NCI-H510A (cell line): ENCODE measurements at regions not wholly inside any gene's neighbourhood (a gene's known extent, or its start where the extent isn't known, plus 50 kb on each side); places are given as distances from the start of the nearest gene placed in this dataset.

Experiments
- DNase-seq: peaks from one replicate; lab custom pipeline; 2025; lab: John Stamatoyannopoulos, UW

DNA sequence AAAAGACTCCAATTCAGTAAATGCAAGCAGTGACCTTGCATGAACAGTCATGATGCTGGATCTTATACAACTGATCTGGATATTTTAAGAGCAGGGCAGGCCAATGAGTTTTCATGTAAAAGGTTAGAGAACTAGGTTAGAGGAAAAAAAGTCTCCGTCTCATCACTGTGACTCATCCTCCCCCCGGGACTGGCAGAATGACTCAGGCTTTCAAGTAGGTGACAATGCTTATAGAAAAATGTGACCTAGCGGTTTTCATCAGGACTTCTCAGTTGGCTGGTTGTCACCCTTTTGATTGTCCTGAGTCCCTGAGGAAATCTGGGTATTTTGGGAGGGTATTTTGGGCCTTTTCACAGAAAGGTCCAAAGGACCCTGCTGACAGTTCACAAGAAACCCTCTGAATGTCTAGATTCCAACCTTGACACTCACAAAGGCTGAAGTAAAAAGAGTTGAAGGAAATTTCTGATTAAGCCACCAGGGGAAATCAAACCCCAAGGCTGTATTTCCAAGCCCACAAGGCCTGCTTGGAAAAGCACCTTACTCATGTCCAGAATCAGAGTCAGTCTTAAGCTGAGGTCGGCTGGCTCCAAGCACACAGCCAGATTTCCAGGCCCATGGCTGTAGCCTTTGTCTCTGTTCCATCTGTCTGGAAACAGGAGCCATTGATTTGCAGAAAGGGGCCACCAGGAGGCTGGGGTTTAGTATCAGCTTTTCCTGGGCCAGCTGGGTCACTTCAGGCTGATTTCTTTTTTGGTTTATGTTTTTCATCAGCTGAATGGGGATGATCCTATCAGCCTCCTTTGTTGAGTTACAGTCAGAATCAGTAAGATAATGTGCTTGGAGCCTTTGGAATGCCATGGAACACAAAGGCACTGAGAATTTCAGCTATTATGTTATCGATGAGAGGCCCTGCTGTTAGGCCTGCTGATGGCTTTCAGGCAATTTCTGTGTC is 226.4 kb upstream of the HABP2 start:
- DNase-seq = no peak

DNA sequence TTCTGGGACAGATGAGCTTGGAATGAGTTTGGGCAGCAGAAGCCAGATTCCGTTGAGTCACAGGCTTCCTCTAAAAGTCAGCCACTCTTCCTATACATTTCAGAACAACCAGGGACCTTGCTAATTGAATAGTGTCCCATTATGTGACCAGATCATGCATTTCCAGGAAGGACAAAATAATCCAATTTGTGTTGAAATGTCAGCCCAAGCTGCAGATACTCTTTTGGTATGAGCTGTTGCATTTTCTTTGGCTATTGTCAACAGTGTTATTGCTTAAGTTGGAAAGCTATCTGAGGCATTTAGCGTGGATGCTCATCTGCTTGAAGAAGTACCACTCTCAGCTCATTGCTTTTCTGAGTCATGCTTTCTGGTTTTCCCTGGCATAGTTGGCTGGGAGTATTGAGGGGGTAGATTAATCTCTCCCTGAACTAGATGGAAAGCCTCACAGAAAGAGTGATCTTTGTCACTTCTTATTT is 223.7 kb upstream of the HABP2 start:
- DNase-seq = no peak

GRCh38 chr10:113331961-113332360 is 220.9 kb upstream of the HABP2 start:
- DNase-seq = no peak

GRCh38 chr10:113333313-113333712 is 219.5 kb upstream of the HABP2 start:
- no peak for DNase-seq

DNA sequence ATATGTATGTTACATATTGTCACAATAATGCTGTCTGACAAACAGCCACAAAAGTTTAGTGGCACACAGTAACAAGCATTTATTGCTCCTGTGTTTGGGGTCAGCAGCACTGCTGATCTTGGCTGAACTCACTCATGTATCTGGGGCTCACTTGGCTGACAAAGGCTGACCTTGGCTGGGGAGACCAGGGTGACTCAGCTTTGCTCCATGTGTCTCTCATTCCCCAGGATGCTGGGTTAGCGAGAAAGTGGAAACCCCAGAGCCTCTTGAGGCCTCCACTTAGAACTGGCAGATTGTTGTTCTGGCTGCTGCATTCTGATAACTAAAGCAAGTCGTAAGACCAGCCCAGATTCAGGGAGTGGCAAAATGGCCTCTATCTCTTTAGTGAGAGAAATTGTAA is 217.3 kb upstream of the HABP2 start:
- DNase-seq = no peak

- DNase-seq = no peak
Observed at GRCh38 chr10:113336549-113337130, 216.2 kb upstream of the HABP2 start.

- no peak for DNase-seq
Observed at GRCh38 chr10:113337142-113337541, 215.7 kb upstream of the HABP2 start.

- no peak for DNase-seq
Observed at GRCh38 chr10:113339121-113339520, 213.7 kb upstream of the HABP2 start.

DNA sequence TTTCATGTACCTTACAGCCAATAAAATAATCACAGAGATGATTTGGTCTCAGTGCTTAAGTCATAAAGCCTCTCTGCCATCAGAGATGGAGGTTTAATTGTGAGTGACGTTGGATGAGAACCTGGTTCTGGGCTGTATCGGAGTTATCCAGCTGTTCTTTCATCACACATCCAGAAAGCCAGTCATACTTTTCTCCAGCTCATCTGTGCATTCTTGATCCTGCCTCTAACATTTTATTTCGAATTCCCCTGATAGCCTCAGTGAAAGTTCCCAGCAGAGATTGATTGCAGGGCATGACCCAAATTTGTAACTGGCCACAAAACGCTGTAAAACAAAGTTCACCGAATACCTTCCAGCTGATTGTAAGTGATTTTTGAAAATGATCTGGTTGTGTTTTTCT is 212.6 kb upstream of the HABP2 start:
- no peak for DNase-seq

DNA sequence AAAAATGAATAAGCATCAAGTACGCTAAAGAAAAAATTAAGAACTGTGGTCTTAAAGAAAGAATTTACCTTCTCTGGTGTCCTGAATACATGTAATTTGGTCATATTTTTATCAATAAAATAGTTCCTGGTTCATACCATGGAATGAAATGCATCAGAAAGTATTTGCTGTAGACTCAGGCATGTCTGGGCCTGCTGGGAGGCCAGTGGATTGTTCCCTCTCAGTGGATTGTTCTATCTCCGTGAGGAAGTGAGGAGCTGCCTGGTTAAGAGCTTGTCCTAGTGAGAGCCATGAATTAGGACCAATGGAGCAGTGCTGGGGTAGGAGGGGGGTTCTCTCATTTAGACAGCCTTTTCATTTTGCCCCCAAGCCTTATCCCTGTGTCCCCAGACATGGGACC is 211.7 kb upstream of the HABP2 start:
- no peak for DNase-seq

DNA sequence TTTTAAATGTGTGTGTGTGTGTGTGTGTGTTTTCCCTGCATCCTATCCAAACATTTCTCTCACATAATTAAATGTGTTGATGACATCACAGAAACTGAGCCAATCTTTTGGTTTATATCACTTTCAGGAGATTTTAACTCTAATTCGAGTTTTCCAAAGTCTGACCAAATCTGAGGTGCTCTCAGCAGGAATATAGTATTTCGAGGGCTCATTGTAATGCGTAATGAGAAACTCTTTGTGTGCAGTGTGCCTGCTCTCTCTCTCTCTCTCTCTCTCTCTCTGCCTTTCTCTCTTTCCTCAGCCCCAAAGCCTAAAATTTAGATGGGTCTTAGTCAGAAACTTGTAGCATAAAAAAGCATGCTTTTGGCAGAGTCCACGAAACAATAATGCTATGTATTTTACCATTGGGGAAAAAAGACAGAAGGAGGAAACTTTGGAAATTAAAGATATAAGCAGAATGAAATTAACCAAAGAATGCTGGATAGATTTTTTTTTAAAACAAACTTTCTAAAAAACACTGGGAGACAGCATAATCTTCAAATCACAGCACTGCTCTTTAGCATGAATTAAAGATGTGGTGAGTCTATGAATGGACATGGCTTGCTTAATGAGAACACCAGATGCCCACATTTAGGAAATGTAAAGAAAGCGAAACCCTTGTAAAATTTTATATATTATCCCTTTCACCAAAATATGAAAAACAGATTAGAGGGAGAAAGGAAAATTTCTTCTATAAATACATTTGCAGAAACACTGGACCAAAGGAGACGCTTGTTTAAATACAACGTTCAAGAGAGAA is 206.8 kb upstream of the HABP2 start:
- no peak for DNase-seq

DNA sequence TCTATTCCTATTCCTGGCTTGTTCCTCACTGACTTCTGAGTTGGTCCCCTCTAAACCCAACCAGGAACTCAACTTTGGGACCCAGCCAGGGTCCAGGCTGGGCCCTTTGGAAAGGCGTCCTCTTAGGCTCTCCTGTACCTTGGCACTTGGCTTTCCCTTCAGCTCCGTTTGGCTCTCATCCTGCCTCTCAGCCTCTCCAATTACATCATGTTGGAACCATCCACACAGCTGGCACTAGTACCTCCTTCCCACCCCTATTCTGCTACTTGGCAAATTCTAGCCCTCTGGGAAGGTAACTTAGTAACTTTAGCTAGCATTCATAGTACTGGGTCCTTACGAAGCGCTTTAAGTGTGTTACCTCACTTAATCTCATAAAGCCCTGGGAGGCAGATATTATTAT is 205.3 kb upstream of the HABP2 start:
- DNase-seq = no peak

DNA sequence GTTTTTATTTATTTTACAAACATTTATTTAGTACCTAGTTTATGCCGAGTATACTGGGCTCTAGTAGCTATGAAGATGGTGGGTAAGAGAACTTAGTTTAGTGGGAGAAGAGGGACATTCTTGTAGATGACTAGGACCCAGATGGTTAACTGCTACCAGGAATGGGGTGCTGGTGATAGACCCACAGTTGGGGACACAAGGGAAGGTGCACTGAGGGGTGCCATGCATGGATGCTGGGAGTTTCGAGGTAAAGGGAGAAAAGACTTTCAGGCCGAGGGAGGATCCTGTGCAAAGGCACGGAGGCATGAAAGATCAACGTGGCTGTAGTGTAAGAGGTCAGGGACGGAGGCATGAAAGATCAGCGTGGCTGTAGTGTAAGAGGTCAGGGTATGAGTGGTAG is 204.2 kb upstream of the HABP2 start:
- DNase-seq = no peak

DNA sequence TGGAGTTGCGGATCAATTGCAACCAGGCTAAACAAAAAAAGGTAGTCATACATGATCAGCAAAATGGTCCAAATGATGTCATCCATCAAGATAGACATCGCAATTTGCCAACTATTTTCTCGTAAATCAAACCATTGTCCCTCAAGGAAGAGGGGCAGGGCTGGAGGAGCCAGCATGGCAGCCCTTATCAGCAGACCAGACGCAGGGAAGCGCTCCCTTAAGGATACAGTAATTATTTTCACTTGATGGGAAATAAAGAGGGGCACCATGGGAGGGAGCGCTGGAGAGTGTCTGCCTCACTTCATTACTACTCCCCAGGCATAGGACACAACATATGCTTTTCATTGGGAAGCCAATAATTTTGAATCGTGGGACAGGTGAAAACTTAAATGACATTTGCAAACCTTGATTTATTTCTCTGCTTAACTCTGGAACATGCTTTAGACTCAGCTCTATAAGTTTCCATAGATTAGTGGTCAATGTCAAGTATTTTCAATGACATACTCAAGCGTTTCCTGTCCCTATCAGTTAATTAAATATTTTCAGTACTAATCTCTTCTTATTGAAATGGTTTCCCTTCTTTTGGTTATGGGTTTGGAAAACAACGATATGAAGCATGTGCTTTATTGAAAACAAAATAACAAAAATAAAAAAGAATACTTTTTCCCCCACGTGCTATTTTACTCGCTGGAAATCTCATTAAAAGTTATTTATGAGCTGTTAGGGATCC is 202.4 kb upstream of the HABP2 start:
- no peak for DNase-seq

GRCh38 chr10:113354711-113355110 is 198.1 kb upstream of the HABP2 start:
- DNase-seq = no peak

GRCh38 chr10:113356794-113357680 is 195.8 kb upstream of the HABP2 start:
- no peak for DNase-seq

- DNase-seq = no peak
Observed at GRCh38 chr10:113357681-113358300, 195.1 kb upstream of the HABP2 start.

DNA sequence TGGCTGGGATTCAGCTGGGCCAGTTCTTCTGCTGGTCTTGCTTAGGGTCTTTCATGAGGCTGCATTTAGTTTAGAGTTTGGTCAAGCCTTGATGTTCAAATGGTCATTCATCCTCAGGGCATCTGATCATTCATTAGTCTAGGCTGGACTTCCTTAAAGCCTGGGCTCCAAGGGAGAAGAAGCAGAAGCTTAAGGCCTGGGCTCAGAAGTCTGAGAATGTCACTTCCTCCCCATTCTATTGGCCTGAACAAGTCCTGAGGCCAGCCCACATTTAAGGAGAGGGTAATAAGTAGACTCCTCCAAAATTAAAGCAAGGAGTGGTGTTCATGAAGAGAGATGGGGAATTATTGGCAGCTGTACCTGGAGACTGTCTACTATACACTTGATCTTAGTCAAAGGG is 193.2 kb upstream of the HABP2 start:
- no peak for DNase-seq

DNA sequence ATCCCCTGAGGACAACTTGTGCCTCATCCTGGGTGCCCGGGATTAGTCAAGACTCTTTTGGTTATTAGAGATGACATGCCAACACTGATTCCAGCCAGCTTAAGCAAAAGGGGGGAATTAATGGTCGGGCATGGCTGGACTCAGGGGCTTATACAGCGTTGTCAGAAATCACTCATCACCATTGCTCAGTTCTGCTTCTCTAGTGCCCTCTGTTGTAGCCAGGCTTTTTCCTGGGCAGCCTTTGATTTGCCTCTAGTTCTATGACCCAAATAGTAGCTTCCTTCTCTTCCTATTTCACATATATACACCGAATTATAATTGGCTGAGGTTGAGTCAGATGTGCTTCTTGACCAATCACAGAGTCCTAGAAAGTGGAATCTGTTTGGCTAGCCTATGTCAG is 192.0 kb upstream of the HABP2 start:
- no peak for DNase-seq

DNA sequence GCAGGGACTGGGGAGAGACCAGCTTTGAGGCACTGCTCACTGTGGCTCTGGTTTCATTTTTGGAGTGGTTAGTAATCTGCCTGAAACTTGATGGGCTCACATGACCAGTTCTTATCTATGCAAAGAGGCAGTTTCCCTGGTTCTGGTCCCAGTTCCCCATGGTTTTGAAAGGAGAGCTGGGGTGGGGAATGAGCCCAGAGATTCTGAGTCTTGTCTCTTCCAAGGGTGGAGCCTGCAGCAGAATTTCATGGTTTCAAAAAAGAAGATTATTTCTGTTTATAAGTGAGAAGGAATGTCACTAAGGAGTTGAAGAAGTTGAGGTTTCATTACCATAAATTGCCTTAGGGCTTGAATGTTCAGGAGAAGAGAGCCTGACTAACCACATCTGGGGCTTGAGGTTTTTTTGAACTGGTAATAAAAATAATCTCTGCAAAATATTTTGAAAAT is 190.2 kb upstream of the HABP2 start:
- no peak for DNase-seq
